H9 (cell line): ENCODE measurements at regions not wholly inside any gene's neighbourhood (a gene's known extent, or its start where the extent isn't known, plus 50 kb on each side); places are given as distances from the start of the nearest gene placed in this dataset.
"Not testable (repeated sequence)": the region's sequence is repeated elsewhere in the genome, so short reads cannot be mapped to it uniquely, and the experiment has no call there.

ENCODE experiments used
- DNase-seq: peaks from one replicate; pipeline ENCODE4 v3.0.0-alpha.2; 2017
- H2AFZ ChIP-seq: one replicate; pipeline ENCODE4 v1.6.1; 2013; ENCODE audit warnings: mild to moderate bottlenecking, low read length, control low read depth, moderate library complexity
- H2AK5ac ChIP-seq: 2 replicates; pipeline ENCODE4 v1.6.1; 2013; ENCODE audit warnings: low read length, control low read depth, mixed read lengths; ENCODE audit not compliant: insufficient read length
- H2BK120ac ChIP-seq: one replicate; pipeline ENCODE4 v1.6.1; 2013; ENCODE audit warnings: low read depth, mild to moderate bottlenecking, low read length, control low read depth, inconsistent platforms; ENCODE audit not compliant: poor library complexity, severe bottlenecking
- H2BK12ac ChIP-seq: 2 replicates; pipeline ENCODE4 v1.6.1; 2013; ENCODE audit warnings: low read length, control low read depth, mixed read lengths, low read depth; ENCODE audit not compliant: insufficient read length
- H2BK15ac ChIP-seq: 2 replicates; pipeline ENCODE4 v1.6.1; 2013; ENCODE audit warnings: low read depth, low read length, control low read depth
- H2BK20ac ChIP-seq: one replicate; pipeline ENCODE4 v1.6.1; 2013; ENCODE audit warnings: low read depth, mild to moderate bottlenecking, low read length, control low read depth, inconsistent platforms; ENCODE audit not compliant: poor library complexity, severe bottlenecking
- H2BK5ac ChIP-seq: 2 replicates; pipeline ENCODE4 v1.6.1; 2013; ENCODE audit warnings: low read length, control low read depth, mixed read lengths; ENCODE audit not compliant: insufficient read length
- H3K14ac ChIP-seq: 2 replicates; pipeline ENCODE4 v1.6.1; 2013; ENCODE audit warnings: low read length, control low read depth; ENCODE audit not compliant: insufficient read depth
- H3K18ac ChIP-seq: 2 replicates; pipeline ENCODE4 v1.6.1; 2013; ENCODE audit warnings: low read depth, mild to moderate bottlenecking, mixed read lengths, low read length, control low read depth; ENCODE audit not compliant: insufficient read length
- H3K23ac ChIP-seq: 2 replicates; pipeline ENCODE4 v1.6.1; 2013; ENCODE audit warnings: low read length, control low read depth, mixed read lengths, low read depth; ENCODE audit not compliant: insufficient read length
- H3K23me2 ChIP-seq: 2 replicates; pipeline ENCODE4 v1.6.1; 2013; ENCODE audit warnings: low read depth, mild to moderate bottlenecking, mixed read lengths, low read length, control low read depth; ENCODE audit not compliant: insufficient read length, poor library complexity, severe bottlenecking
- H3K27ac ChIP-seq: 2 replicates; pipeline ENCODE4 v1.5.1; 2013; ENCODE audit warnings: low read length, control low read depth, mixed read lengths, low read depth; ENCODE audit not compliant: insufficient read length
- H3K27me3 ChIP-seq: 2 replicates; pipeline ENCODE4 v1.6.1; 2013; ENCODE audit warnings: low read length, control low read depth, inconsistent platforms; ENCODE audit not compliant: insufficient read depth
- H3K4ac ChIP-seq: 2 replicates; pipeline ENCODE4 v1.6.1; 2013; ENCODE audit warnings: low read depth, mild to moderate bottlenecking, control low read depth, inconsistent platforms, low read length, moderate library complexity
- H3K4me1 ChIP-seq: 2 replicates; pipeline ENCODE4 v1.6.1; 2013; ENCODE audit warnings: low read length, control low read depth, inconsistent platforms; ENCODE audit not compliant: insufficient read depth
- H3K4me2 ChIP-seq: 2 replicates; pipeline ENCODE4 v1.6.1; 2013; ENCODE audit warnings: low read length, control low read depth, mixed read lengths; ENCODE audit not compliant: insufficient read length, insufficient read depth
- H3K56ac ChIP-seq: 2 replicates; pipeline ENCODE4 v1.6.1; 2013; ENCODE audit warnings: low read depth, mild to moderate bottlenecking, mixed read lengths, low read length, control low read depth; ENCODE audit not compliant: insufficient read length
- H3K79me1 ChIP-seq: 2 replicates; pipeline ENCODE4 v1.6.1; 2013; ENCODE audit warnings: low read depth, mild to moderate bottlenecking, moderate library complexity, low read length, control low read depth, inconsistent platforms; ENCODE audit not compliant: insufficient read depth, poor library complexity, severe bottlenecking
- H3K79me2 ChIP-seq: 2 replicates; pipeline ENCODE4 v1.6.1; 2013; ENCODE audit warnings: low read length, control low read depth, inconsistent platforms; ENCODE audit not compliant: insufficient read depth
- H3K9ac ChIP-seq: 2 replicates; pipeline ENCODE4 v1.6.1; 2013; ENCODE audit warnings: low read length, control low read depth, mixed read lengths; ENCODE audit not compliant: insufficient read length; ENCODE audit errors: extremely low read depth
- H3K9me3 ChIP-seq: one replicate; pipeline ENCODE4 v1.6.1; 2013; ENCODE audit warnings: low read depth, low read length, inconsistent platforms; ENCODE audit not compliant: control insufficient read depth
- H3T11ph ChIP-seq: one replicate; pipeline ENCODE4 v1.6.1; 2013; ENCODE audit warnings: mild to moderate bottlenecking, low read length, control low read depth, inconsistent platforms
- H4K20me1 ChIP-seq: one replicate; pipeline ENCODE4 v1.6.1; 2013; ENCODE audit not compliant: control insufficient read depth, insufficient read length, insufficient read depth
- H4K5ac ChIP-seq: 2 replicates; pipeline ENCODE4 v1.6.1; 2013; ENCODE audit warnings: low read depth, mild to moderate bottlenecking, mixed read lengths, low read length, control low read depth; ENCODE audit not compliant: insufficient read length
- H4K8ac ChIP-seq: replicated peaks from 2 replicates; pipeline ENCODE4 v1.6.1; 2013; ENCODE audit warnings: low read length, control low read depth, mixed read lengths, low read depth; ENCODE audit not compliant: insufficient read length
- H4K91ac ChIP-seq: 2 replicates; pipeline ENCODE4 v1.6.1; 2013; ENCODE audit warnings: low read depth, mild to moderate bottlenecking, moderate library complexity, mixed read lengths, low read length, control low read depth; ENCODE audit not compliant: insufficient read length
- H3K27ac Mint-ChIP-seq, 3 experiments: 2 replicates in 2 of 3; 3 replicates in 1 of 3; pipeline ENCODE4 v1.8.0; 2020 to 2021; ENCODE audit warnings: mixed read lengths in 3 of 3, mild to moderate bottlenecking in 1 of 3, moderate library complexity in 1 of 3
- H3K27me3 Mint-ChIP-seq: 2 replicates; pipeline ENCODE4 v1.8.0; 2021; ENCODE audit warnings: low read depth, mild to moderate bottlenecking, moderate library complexity, mixed read lengths
- H3K36me3 Mint-ChIP-seq, 3 experiments: 2 replicates in 2 of 3; 3 replicates in 1 of 3; pipeline ENCODE4 v1.8.0; 2020 to 2021; ENCODE audit warnings: low read depth in 3 of 3, mixed read lengths in 3 of 3; ENCODE audit not compliant: insufficient read depth in 1 of 3
- H3K4me1 Mint-ChIP-seq, 2 experiments: 2 replicates each; pipeline ENCODE4 v1.8.0; 2020; ENCODE audit warnings: mixed read lengths in 2 of 2
- H3K4me3 Mint-ChIP-seq, 2 experiments: 2 replicates in 1 of 2; 3 replicates in 1 of 2; pipeline ENCODE4 v1.8.0; 2020 to 2021; ENCODE audit warnings: mild to moderate bottlenecking in 2 of 2, mixed read lengths in 2 of 2, moderate library complexity in 1 of 2
- H3K9me3 Mint-ChIP-seq, 2 experiments: 2 replicates in 1 of 2; 3 replicates in 1 of 2; pipeline ENCODE4 v1.8.0; 2020; ENCODE audit warnings: mild to moderate bottlenecking in 2 of 2, mixed read lengths in 2 of 2, moderate library complexity in 1 of 2
- WGBS: extraction: QIAGEN DNeasy Blood & Tissue Kit; methylation state at CpG from one replicate; pipeline ENCODE4 v1.1.7; 2013; ENCODE audit warnings: missing lambda C conversion rate, low lambda C conversion rate, mixed read lengths; ENCODE audit not compliant: insufficient read length; ENCODE audit errors: extremely low coverage; 5-methylcytosine and 5-hydroxymethylcytosine counted together

- H3K4me1 ChIP-seq, H3K4me3 Mint-ChIP-seq: not testable (repeated sequence)
These were observed 127.6 kb downstream of the POTEC start for GRCh38 chr18:14415806-14416205.

GRCh38 chr18:14415399-14415798, 128.0 kb downstream of the POTEC start:
- H2BK120ac ChIP-seq, H4K20me1 ChIP-seq, H2BK12ac ChIP-seq, H3K36me3 Mint-ChIP-seq, H3K56ac ChIP-seq, H4K5ac ChIP-seq, H3K23ac ChIP-seq, H3K79me2 ChIP-seq, H3T11ph ChIP-seq, H3K27me3 Mint-ChIP-seq, H4K91ac ChIP-seq, H2AFZ ChIP-seq, DNase-seq, H3K4me3 Mint-ChIP-seq, H2BK20ac ChIP-seq, H2BK15ac ChIP-seq, H3K18ac ChIP-seq, H3K14ac ChIP-seq, H3K27ac ChIP-seq, H2BK5ac ChIP-seq, H3K4me2 ChIP-seq, H3K27ac Mint-ChIP-seq, H4K8ac ChIP-seq, H3K79me1 ChIP-seq, H3K4me1 ChIP-seq, H3K23me2 ChIP-seq, H3K9ac ChIP-seq, H3K27me3 ChIP-seq, H3K4me1 Mint-ChIP-seq, H2AK5ac ChIP-seq, H3K4ac ChIP-seq: not testable (repeated sequence)
- H3K9me3 Mint-ChIP-seq, result peaks cover 51 to 64% of the 10 kb centered on the region in 2 experiments
- peaks cover 12% of the 10 kb centered on the region for H3K9me3 ChIP-seq
- WGBS, result no CpG with 5 or more reads among the region's 6 CpGs

More at GRCh38 chr18:14415806-14416205, 127.6 kb downstream of the POTEC start:
- no CpG with 5 or more reads among the region's 8 CpGs for WGBS
- H3K23ac ChIP-seq, H3K79me1 ChIP-seq, H3K18ac ChIP-seq, H3K4me2 ChIP-seq, H2BK120ac ChIP-seq, H2BK20ac ChIP-seq, H3K36me3 Mint-ChIP-seq, H4K5ac ChIP-seq, H3K23me2 ChIP-seq, H3K56ac ChIP-seq, H3K4me1 Mint-ChIP-seq, H2AK5ac ChIP-seq, H3K4ac ChIP-seq, H3K27me3 Mint-ChIP-seq, H3K27me3 ChIP-seq, H3T11ph ChIP-seq, H2BK15ac ChIP-seq, H4K8ac ChIP-seq, H4K91ac ChIP-seq, H3K27ac Mint-ChIP-seq, H3K79me2 ChIP-seq, H4K20me1 ChIP-seq, DNase-seq, H2BK5ac ChIP-seq, H3K9ac ChIP-seq, H2BK12ac ChIP-seq, H3K27ac ChIP-seq, H2AFZ ChIP-seq, H3K14ac ChIP-seq: not testable (repeated sequence)
- H3K9me3 Mint-ChIP-seq, result peaks cover 51 to 65% of the 10 kb centered on the region in 2 experiments
- H3K9me3 ChIP-seq, result peaks cover 12% of the 10 kb centered on the region
